Hepatocyte (in vitro differentiated cells): ENCODE measurements at regions not wholly inside any gene's neighbourhood (a gene's known extent, or its start where the extent isn't known, plus 50 kb on each side); places are given as distances from the start of the nearest gene placed in this dataset.

Experiments used
- DNase-seq: peaks from one replicate; pipeline ENCODE4 v3.0.0-alpha.2; 2016; ENCODE audit warnings: low spot score
- H2AFZ ChIP-seq: fragments of 200-600 bp; sonication (generic); 2 replicates; pipeline ENCODE4 v1.6.0; 2016; ENCODE audit warnings: antibody characterized with exemption, mild to moderate bottlenecking
- H3K27ac ChIP-seq: fragments of 200-600 bp; sonication (generic); 2 replicates; pipeline ENCODE4 v1.5.1; 2016; ENCODE audit warnings: mild to moderate bottlenecking
- H3K27me3 ChIP-seq: fragments of 200-600 bp; sonication (generic); 2 replicates; pipeline ENCODE4 v1.6.1; 2016
- H3K36me3 ChIP-seq: fragments of 200-600 bp; sonication (generic); replicated peaks from 2 replicates; pipeline ENCODE4 v1.5.1; 2016; ENCODE audit warnings: low read depth; ENCODE audit not compliant: insufficient read depth
- H3K4me1 ChIP-seq: fragments of 200-600 bp; sonication (generic); 2 replicates; pipeline ENCODE4 v1.5.1; 2016; ENCODE audit warnings: mild to moderate bottlenecking, moderate library complexity; ENCODE audit not compliant: insufficient read depth
- H3K4me2 ChIP-seq: fragments of 200-600 bp; sonication (generic); 2 replicates; pipeline ENCODE4 v1.6.0; 2016
- H3K4me3 ChIP-seq: fragments of 200-600 bp; sonication (generic); 2 replicates; pipeline ENCODE4 v1.5.1; 2016; ENCODE audit warnings: mild to moderate bottlenecking
- H3K79me2 ChIP-seq: fragments of 200-600 bp; sonication (generic); 2 replicates; pipeline ENCODE4 v1.6.0; 2017; ENCODE audit warnings: mild to moderate bottlenecking
- H3K9me2 ChIP-seq: fragments of 200-600 bp; sonication (generic); replicated peaks from 2 replicates; pipeline ENCODE4 v1.6.0; 2017; ENCODE audit warnings: mild to moderate bottlenecking; ENCODE audit not compliant: insufficient read depth
- H3K9me3 ChIP-seq: fragments of 200-600 bp; sonication (generic); 2 replicates; pipeline ENCODE4 v1.5.1; 2016; ENCODE audit warnings: low read depth, mild to moderate bottlenecking
- H4K20me1 ChIP-seq: fragments of 200-600 bp; sonication (generic); 2 replicates; pipeline ENCODE4 v1.6.0; 2016; ENCODE audit warnings: mild to moderate bottlenecking; ENCODE audit not compliant: insufficient read depth, poor library complexity, severe bottlenecking
- CTCF ChIP-seq: fragments of 200-600 bp; sonication (generic); IDR thresholded peaks from 2 replicates; pipeline ENCODE4 v1.5.1; 2016; ENCODE audit warnings: antibody characterized with exemption, mild to moderate bottlenecking; ENCODE audit not compliant: poor library complexity
- EZH2 ChIP-seq: fragments of 200-600 bp; sonication (generic); IDR thresholded peaks from 2 replicates; pipeline ENCODE4 v1.6.1; 2016; ENCODE audit warnings: antibody characterized with exemption, mild to moderate bottlenecking, borderline replicate concordance
- EZH2phosphoT487 ChIP-seq: fragments of 200-600 bp; sonication (generic); IDR thresholded peaks from one replicate; pipeline ENCODE4 v1.6.1; 2018; ENCODE audit warnings: antibody characterized with exemption, mild to moderate bottlenecking, low read depth, moderate library complexity; ENCODE audit not compliant: unreplicated experiment, severe bottlenecking
- WGBS: methylation state at CpG from one replicate; pipeline ENCODE4 v1.1.6; 2016; ENCODE audit warnings: low lambda C conversion rate; ENCODE audit errors: missing lambda C conversion rate; 5-methylcytosine and 5-hydroxymethylcytosine counted together

GRCh38 chr1:178619042-178619927 is 105.8 kb upstream of the RALGPS2 start:
- no peak for DNase-seq
- WGBS: 69% methylated on average over 4 of the region's 4 CpGs
- H3K4me3 ChIP-seq: no peak overlapping the region

GRCh38 chr1:178620584-178621475 is 104.2 kb upstream of the RALGPS2 start:
- Histone ChIP-seq H3K79me2 (no peaks in the 10 kb centered on the region), H4K20me1 (no peaks in the 10 kb centered on the region), H3K9me3 (no peaks in the 10 kb centered on the region), H3K4me3 (no peak overlapping the region), H3K9me2 (no peaks in the 10 kb centered on the region), H3K36me3 (no peaks in the 10 kb centered on the region), H2AFZ (no peak overlapping the region), H3K4me2 (no peak overlapping the region), H3K4me1 (no peaks in the 10 kb centered on the region), H3K27me3 (no peaks in the 10 kb centered on the region), H3K27ac (no peak overlapping the region)
- DNase-seq: no peak
- 86% methylated on average over 5 of the region's 5 CpGs for WGBS
- no peak for TF ChIP-seq CTCF

More at GRCh38 chr1:178619042-178619927, 105.8 kb upstream of the RALGPS2 start:
- Histone ChIP-seq H2AFZ (no peak overlapping the region), H3K27me3 (no peaks in the 10 kb centered on the region), H4K20me1 (no peaks in the 10 kb centered on the region), H3K79me2 (no peaks in the 10 kb centered on the region), H3K4me1 (no peaks in the 10 kb centered on the region), H3K27ac (no peak overlapping the region), H3K36me3 (no peaks in the 10 kb centered on the region), H3K9me2 (no peaks in the 10 kb centered on the region), H3K4me2 (no peak overlapping the region), H3K9me3 (no peaks in the 10 kb centered on the region)
- TF ChIP-seq EZH2phosphoT487 (no peak), CTCF (no peak), EZH2 (no peak)

DNA sequence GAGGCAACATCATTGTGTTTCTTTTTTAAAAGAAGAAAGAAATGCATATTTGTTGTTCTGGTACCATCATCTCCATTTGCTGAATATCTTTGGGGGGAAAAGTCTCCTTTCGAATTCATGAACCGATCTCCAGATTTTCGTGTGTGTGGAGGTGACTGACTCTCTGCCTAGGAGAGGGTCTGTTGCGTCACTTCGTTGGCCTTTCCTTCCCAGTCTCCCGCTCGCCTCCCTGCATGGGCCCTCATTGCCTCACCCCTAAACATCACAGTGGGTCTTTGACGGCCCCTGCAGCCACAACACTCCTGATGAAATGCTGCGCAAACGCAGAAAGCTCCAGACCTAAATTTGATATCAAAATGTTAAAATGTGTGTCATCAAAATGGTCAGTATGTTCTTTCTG is 103.2 kb upstream of the RALGPS2 start:
- H3K9me2 ChIP-seq: no peaks in the 10 kb centered on the region
- no peaks in the 10 kb centered on the region for H3K9me3 ChIP-seq
- no peaks in the 10 kb centered on the region for H3K27me3 ChIP-seq
- no peaks in the 10 kb centered on the region for H4K20me1 ChIP-seq
- H3K4me1 ChIP-seq: no peaks in the 10 kb centered on the region
- WGBS: 96% methylated on average over 10 of the region's 10 CpGs
- no peak overlapping the region for H3K4me3 ChIP-seq
- no peak for DNase-seq
- H2AFZ ChIP-seq: no peak overlapping the region
- no peaks in the 10 kb centered on the region for H3K79me2 ChIP-seq
- H3K27ac ChIP-seq: no peak overlapping the region
- TF ChIP-seq EZH2 (no peak), CTCF (no peak), EZH2phosphoT487 (no peak)
- H3K36me3 ChIP-seq: no peaks in the 10 kb centered on the region
- H3K4me2 ChIP-seq: no peak overlapping the region
